GM19372 (cell line): ENCODE measurements at regions not wholly inside any gene's neighbourhood (a gene's known extent, or its start where the extent isn't known, plus 50 kb on each side); places are given as distances from the start of the nearest gene placed in this dataset.
"Not testable (repeated sequence)": the region's sequence is repeated elsewhere in the genome, so short reads cannot be mapped to it uniquely, and the experiment has no call there.

Source experiments
- ATAC-seq: cut with Tn5 transposase; IDR thresholded peaks from one replicate; pipeline ENCODE4 v1.9.1; 2021; ENCODE audit warnings: mild to moderate bottlenecking, low read depth, moderate library complexity; ENCODE audit not compliant: unreplicated experiment

DNA sequence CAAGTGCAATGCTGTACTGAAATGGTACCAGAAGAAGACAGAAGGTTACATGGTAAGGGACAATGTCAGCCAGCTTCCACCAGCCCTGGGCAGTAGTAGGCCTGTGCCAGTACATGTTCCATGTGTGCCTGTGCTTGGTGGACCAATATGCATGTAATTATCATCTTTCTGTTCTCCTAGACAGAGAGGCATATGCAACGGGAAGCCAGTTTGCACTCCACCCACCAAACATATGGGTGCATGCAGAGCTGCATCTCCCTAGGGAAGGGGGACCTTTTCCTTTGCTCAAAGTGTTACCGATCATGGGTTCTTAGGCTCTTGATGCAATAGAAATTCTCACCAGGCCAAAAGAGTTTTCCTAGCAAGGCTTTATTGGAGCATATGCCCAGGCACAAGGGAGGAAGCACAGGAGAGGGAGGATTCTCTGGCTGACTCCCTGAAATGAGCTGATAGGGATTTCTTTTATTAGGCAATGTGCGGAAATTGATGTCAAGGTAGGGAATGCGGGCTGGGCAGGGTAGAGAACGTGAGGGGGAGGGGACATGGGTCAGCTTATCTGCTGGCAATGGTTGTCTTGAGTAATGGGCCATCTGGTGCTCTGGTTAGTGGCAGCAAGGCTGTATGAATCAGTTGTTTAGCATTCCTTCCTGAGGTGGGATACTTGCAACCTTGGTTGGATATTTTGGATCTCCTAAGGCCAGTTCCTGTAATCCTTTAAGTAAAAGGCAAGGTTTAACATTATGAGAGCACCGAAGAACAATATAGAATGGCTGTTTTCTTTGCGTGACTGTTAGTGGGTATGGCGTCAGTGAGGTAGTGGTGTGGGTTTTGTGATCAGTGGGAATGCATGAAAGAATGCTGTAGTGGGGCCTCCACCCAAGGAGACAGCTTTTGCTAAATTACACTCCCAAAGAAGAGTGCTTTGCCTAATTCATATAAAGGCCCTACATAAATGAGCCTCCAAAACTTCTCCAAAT lies 102.5 kb downstream of the CDRT15L2 start:
- not testable (repeated sequence) for ATAC-seq

DNA sequence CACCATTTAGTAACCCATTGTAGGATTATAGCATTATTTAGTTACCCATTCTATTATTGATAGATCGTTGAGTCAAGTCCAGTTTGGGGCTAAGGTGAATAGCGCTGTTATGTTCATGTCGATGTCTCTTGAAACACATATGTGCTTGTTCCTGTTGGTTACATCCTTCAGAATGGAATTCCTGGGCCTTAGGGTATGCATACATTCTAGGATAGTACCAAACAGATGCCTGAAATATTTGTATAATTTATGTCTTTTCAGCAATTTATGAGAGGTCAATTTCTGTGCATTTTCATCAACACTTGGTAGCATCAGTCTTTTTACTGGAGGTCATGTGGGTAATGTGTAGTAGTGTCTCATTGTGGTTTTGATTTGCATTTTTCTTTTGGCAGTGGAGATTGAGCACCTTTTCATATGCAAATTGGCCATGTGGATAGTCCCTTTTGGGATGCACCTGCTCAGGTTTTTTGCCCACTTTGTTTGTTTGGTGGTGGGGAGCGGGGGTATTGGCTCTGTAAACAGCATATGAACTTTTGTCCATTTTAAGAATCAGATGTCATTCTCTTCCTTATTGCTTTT lies 104.2 kb downstream of the CDRT15L2 start:
- not testable (repeated sequence) for ATAC-seq

- ATAC-seq: not testable (repeated sequence)
These were observed 105.5 kb downstream of the CDRT15L2 start for GRCh38 chr17:20684975-20685374.

- not testable (repeated sequence) for ATAC-seq
These were observed 108.1 kb downstream of the CDRT15L2 start for GRCh38 chr17:20687584-20687983.

GRCh38 chr17:20689170-20689749 lies 109.7 kb downstream of the CDRT15L2 start:
- not testable (repeated sequence) for ATAC-seq

DNA sequence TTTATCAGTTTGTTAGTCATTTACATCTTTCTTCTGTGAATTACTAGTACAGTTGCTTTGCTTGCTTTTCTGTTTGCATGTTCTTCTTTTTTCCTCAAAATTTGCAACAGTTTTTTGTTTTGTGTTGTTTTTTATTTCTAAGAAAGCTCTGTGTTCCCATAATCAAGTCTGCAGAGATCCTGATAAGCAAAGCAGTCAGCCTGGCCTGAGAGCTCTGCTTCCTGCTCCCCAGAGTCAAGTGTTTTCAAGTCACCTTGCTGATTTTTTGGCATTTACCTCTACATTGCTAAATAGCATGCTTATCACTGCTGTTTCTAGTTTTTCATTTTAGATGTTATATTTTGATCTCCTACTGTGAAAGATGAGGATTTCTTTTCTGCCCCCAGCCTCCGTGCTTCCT lies 113.2 kb downstream of the CDRT15L2 start:
- ATAC-seq: not testable (repeated sequence)

DNA sequence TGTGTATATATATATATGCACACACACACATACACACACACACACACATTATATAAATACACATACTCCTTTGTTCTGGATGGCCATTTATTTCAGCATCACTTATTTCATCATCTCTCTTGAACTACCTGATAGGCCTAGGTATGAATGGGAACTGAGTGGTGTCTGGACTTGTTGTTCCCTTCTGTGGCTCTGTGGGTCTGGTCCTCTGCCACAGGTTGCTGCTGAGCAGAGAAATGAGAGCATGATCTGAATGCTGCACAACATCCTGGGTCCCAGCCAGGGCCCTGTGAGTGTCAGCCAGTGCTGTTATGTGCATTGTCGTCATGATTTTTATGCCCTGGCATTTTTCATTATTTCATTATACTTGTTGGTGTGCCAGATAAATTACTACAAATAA lies 116.3 kb downstream of the CDRT15L2 start:
- ATAC-seq: not testable (repeated sequence)

DNA sequence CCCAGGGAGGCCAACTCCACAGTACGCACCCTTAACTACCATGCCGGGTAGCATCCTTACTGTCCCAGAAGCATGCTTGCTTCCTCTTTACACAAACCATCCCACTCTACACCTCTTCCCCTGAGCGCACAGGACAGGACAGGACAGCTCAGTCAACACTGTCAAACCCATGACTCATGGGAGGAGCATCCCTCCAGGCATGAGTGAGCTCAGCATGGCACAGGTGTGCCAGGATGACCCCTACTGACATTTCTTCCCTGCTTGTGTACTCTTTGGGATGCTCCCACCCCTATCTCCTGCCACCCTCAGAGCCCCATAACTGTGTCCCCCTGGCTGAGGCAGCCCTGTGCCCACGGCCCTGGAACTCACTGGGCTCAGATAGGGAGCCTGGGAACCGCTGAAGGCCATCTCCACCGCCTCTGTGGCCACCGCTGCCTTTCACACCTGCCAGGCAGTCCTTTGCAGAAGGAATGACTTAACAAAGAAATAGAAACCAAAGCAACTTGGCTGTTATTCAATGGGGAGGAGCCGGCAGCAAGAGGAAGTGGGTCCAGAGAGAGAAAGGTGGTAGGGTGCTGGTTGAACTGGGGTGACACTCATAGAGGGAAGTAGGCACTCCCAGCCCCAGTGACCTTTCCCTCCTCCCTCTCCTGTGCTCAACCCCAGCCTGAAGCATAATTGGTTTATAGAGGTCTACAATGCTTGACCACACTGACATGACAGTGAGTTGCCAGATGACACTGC lies 119.1 kb downstream of the CDRT15L2 start:
- ATAC-seq: peak; percentile 90

- not testable (repeated sequence) for ATAC-seq
These were observed 121.0 kb downstream of the CDRT15L2 start for GRCh38 chr17:20700528-20700927.

GRCh38 chr17:20701366-20701765 lies 121.8 kb downstream of the CDRT15L2 start:
- not testable (repeated sequence) for ATAC-seq

GRCh38 chr17:20702692-20703091 lies 123.2 kb downstream of the CDRT15L2 start:
- no peak for ATAC-seq

- no peak for ATAC-seq
These were observed 124.3 kb downstream of the CDRT15L2 start for GRCh38 chr17:20703781-20704180.

- not testable (repeated sequence) for ATAC-seq
These were observed 125.7 kb downstream of the CDRT15L2 start for GRCh38 chr17:20705186-20705585.

DNA sequence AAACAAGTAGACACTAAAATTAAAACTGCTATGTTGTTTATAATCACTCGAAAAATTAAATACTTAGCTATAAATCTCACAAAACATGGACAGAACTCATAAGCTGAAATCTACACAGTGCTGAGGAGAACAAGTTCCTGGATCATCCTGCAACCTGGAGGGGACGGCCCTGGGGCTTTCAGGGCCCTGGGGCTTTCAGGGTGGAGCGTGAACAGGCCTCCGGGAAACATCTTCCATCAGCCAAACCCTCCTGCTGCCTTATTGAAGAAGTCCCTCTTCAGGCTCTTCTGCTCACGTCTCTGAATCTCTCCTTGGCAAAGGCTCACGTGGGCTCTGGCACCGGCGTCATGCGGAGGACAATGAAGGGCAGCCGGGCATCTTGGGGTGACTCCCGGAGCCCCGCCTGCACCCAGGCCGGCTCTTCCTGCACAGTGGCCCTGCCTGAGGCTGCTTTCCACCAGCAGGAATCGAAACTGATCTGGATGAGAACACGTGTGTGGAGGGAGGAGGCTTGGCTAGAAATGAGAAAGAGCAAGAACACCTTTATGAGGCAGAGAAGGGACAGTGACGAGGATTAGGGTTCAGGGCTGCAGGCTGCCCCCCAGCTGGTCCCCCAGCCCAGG lies 127.3 kb downstream of the CDRT15L2 start:
- no peak for ATAC-seq

DNA sequence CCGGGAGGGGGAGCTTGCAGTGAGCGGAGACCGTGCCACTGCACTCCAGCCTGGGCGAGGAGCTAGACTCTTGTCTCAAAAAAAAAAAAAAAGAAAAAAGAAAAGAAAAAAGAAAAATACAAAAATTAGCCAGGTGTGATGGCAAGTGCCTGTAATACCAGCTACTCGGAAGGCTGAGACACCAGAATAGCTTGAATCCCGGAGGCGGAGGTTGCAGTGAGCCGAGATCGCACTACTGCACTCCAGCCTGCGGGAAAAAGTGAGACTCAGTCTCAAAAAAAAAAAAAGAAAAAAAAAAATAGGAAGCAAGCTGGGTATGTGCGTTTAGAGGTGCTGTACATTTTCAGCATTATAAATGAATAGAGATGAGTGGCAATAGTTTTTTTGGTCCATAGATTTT lies 129.3 kb downstream of the CDRT15L2 start:
- not testable (repeated sequence) for ATAC-seq

DNA sequence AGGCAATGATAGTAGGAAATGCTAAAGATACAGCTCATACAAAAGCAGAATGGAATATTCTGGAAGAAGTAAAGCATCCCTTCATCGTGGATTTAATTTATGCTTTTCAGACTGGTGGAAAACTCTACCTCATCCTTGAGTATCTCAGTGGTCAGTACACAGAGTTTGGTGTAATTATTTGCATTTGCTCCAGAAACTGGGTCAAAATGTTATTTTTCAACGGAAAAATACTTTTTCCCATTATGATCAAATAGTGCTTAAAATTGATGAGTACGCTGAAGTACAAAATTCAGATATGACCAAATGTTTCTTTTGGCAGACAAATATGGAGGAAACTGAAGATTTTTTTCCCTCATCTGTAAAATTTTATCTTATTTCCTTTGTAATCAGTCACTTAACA lies 137.0 kb downstream of the CDRT15L2 start:
- not testable (repeated sequence) for ATAC-seq

- ATAC-seq: no peak
These were observed 141.6 kb downstream of the CDRT15L2 start for GRCh38 chr17:20721171-20721570.

GRCh38 chr17:20724391-20724790 lies 144.9 kb downstream of the CDRT15L2 start:
- ATAC-seq: not testable (repeated sequence)

DNA sequence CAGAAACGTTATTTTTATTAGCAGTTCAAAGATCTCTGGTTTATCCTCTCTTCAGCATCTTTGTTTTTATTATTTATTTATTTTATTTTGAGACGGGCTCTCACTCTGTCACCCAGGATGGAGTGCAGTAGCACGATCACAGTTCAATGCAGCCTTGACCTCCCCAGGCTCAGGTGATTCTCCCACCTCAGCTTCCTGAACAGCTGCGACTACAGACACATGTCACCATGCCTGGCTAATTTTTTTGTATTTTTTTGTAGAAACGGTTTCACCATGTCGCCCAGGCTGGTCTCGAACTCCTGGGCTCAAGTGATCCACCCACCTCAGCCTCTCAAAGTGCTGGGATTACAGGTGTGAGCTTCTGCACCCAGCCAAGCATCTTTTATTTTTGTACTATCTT lies 147.7 kb downstream of the CDRT15L2 start:
- ATAC-seq: not testable (repeated sequence)

GRCh38 chr17:20728181-20728580 lies 148.7 kb downstream of the CDRT15L2 start:
- ATAC-seq: no peak
